ENCODE measurements at regions not wholly inside any gene's neighbourhood (a gene's known extent, or its start where the extent isn't known, plus 50 kb on each side); places are given as distances from the start of the nearest gene placed in this dataset.
A peak's percentile ranks its signal among the peaks of the same experiment; 100 is the strongest.
"Not testable (repeated sequence)": the region's sequence is repeated elsewhere in the genome, so short reads cannot be mapped to it uniquely, and the experiment has no call there.

DNA sequence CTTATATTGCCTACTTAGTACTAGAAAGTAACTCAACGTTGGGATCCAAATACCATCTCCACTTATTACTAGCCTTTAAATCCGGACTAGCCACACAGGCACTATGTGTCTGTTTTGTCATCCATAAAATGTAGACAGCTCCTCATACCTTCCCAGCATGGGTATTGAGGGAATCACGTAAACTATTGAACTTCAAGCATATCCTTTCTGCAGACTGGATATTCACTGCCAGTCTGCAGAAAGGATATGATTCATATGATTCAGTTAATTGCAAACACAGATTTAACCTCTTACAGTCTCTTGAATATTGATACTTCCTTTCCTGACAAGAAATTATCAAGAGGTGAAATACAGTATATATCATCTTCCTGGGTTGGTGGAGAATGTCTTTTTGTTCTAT is 186.0 kb downstream of the LEPR start:
- no peaks in the 10 kb centered on the region for H3K9me3 ChIP-seq (ENCODE audit: insufficient read depth, low read depth, low read length)
- H3K4me2 ChIP-seq (ENCODE audit: low read length) = no peak overlapping the region
- no peak overlapping the region for H3K9ac ChIP-seq (ENCODE audit: low read length)
- Mint-ChIP-seq H3K36me3 (ENCODE audit: low read depth, unreplicated experiment) (no peaks in the 10 kb centered on the region), H3K9me3 (ENCODE audit: unreplicated experiment) (no peaks in the 10 kb centered on the region), H3K27me3 (ENCODE audit: low read depth, unreplicated experiment) (no peaks in the 10 kb centered on the region), H3K27ac (ENCODE audit: unreplicated experiment) (no peak overlapping the region), H3K4me3 (ENCODE audit: unreplicated experiment) (no peak overlapping the region), H3K4me1 (ENCODE audit: low read depth, unreplicated experiment) (no peaks in the 10 kb centered on the region)
- no peaks in the 10 kb centered on the region for H3K27me3 ChIP-seq (ENCODE audit: insufficient read depth, low read length)
- H3K79me2 ChIP-seq (ENCODE audit: insufficient read depth, low read length) = no peaks in the 10 kb centered on the region
- TF ChIP-seq EZH2 (IDR thresholded peaks at IDR 0.05; ENCODE audit: insufficient read depth, low read length) = no peak
- TF ChIP-seq, protein P1, sequence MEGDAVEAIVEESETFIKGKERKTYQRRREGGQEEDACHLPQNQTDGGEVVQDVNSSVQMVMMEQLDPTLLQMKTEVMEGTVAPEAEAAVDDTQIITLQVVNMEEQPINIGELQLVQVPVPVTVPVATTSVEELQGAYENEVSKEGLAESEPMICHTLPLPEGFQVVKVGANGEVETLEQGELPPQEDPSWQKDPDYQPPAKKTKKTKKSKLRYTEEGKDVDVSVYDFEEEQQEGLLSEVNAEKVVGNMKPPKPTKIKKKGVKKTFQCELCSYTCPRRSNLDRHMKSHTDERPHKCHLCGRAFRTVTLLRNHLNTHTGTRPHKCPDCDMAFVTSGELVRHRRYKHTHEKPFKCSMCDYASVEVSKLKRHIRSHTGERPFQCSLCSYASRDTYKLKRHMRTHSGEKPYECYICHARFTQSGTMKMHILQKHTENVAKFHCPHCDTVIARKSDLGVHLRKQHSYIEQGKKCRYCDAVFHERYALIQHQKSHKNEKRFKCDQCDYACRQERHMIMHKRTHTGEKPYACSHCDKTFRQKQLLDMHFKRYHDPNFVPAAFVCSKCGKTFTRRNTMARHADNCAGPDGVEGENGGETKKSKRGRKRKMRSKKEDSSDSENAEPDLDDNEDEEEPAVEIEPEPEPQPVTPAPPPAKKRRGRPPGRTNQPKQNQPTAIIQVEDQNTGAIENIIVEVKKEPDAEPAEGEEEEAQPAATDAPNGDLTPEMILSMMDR (IDR thresholded peaks at IDR 0.05; ENCODE audit: insufficient read depth, low read depth, low read length) = no peak
- H3K36me3 ChIP-seq (ENCODE audit: insufficient read depth, low read length) = no peaks in the 10 kb centered on the region
- no peaks in the 10 kb centered on the region for H3K4me1 ChIP-seq (ENCODE audit: insufficient read depth, low read length)
- no peaks in the 10 kb centered on the region for H4K20me1 ChIP-seq (ENCODE audit: insufficient read depth, low read length)
- FAIRE-seq = no peak
- no peak overlapping the region for H3K4me3 ChIP-seq (ENCODE audit: insufficient read depth, low read depth, low read length)
- H2AFZ ChIP-seq (ENCODE audit: low read depth, low read length) = no peak overlapping the region
- DNase-seq (ENCODE audit: low read depth) = no peak
- H3K27ac ChIP-seq (ENCODE audit: low read depth, low read length) = no peak overlapping the region

DNA sequence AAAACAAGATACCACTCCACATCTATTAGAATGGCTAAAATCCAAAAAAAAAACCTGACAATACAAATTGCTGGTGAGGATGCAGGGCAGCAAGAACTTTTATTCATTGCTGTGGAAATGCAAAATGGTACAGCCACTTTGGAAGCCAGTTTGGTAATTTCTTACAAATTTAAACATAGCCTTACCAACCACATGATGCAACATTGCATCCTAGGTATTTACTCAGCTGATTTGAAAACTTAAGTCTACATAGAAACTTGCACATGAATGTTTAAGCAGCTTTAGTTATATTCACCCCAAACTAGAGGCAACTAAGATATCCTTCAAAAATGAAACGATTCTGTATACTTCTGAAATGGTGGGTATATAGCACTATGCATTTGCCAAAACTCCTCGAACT is 178.8 kb upstream of the PDE4B start:
- no peaks in the 10 kb centered on the region for H3K27me3 ChIP-seq (ENCODE audit: insufficient read depth, low read length)
- no peaks in the 10 kb centered on the region for H4K20me1 ChIP-seq (ENCODE audit: insufficient read depth, low read length)
- no peak overlapping the region for H3K4me2 ChIP-seq (ENCODE audit: low read length)
- H3K4me1 ChIP-seq (ENCODE audit: insufficient read depth, low read length) = no peaks in the 10 kb centered on the region
- no peaks in the 10 kb centered on the region for H3K79me2 ChIP-seq (ENCODE audit: insufficient read depth, low read length)
- Mint-ChIP-seq H3K27me3 (ENCODE audit: low read depth, unreplicated experiment) (no peaks in the 10 kb centered on the region), H3K9me3 (ENCODE audit: unreplicated experiment) (peaks cover 1% of the 10 kb centered on the region), H3K36me3 (ENCODE audit: low read depth, unreplicated experiment) (no peaks in the 10 kb centered on the region), H3K4me3 (ENCODE audit: unreplicated experiment) (no peak overlapping the region), H3K4me1 (ENCODE audit: low read depth, unreplicated experiment) (peaks cover 3% of the 10 kb centered on the region), H3K27ac (ENCODE audit: unreplicated experiment) (no peak overlapping the region)
- no peak overlapping the region for H3K9ac ChIP-seq (ENCODE audit: low read length)
- no peak overlapping the region for H3K27ac ChIP-seq (ENCODE audit: low read depth, low read length)
- TF ChIP-seq EZH2 (IDR thresholded peaks at IDR 0.05; ENCODE audit: insufficient read depth, low read length) = no peak
- TF ChIP-seq, protein P1 (IDR thresholded peaks at IDR 0.05; ENCODE audit: insufficient read depth, low read depth, low read length) = no peak
- H3K9me3 ChIP-seq (ENCODE audit: insufficient read depth, low read depth, low read length) = no peaks in the 10 kb centered on the region
- no peak for FAIRE-seq
- H3K4me3 ChIP-seq (ENCODE audit: insufficient read depth, low read depth, low read length) = no peak overlapping the region
- no peak for DNase-seq (ENCODE audit: low read depth)
- H3K36me3 ChIP-seq (ENCODE audit: insufficient read depth, low read length) = no peaks in the 10 kb centered on the region
- H2AFZ ChIP-seq (ENCODE audit: low read depth, low read length) = no peak overlapping the region

DNA sequence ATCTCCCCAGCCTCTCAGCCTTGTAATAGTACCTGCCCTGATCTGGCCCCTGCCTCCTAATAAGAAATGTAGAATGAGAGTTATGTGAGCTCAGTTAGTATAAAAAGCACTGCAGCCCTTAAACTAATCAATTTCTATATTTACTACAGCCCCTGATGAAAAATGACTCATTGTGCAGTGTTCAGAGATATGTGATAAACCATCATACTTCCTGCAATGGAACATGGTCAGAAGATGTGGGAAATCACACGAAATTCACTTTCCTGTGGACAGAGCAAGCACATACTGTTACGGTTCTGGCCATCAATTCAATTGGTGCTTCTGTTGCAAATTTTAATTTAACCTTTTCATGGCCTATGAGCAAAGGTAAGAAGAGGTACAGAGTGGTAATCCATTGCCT is 176.8 kb upstream of the PDE4B start:
- Histone ChIP-seq H3K4me1 (ENCODE audit: insufficient read depth, low read length) (no peaks in the 10 kb centered on the region), H3K27ac (ENCODE audit: low read depth, low read length) (no peak overlapping the region), H3K79me2 (ENCODE audit: insufficient read depth, low read length) (no peaks in the 10 kb centered on the region), H3K36me3 (ENCODE audit: insufficient read depth, low read length) (no peaks in the 10 kb centered on the region), H3K9me3 (ENCODE audit: insufficient read depth, low read depth, low read length) (no peaks in the 10 kb centered on the region), H3K4me2 (ENCODE audit: low read length) (no peak overlapping the region), H3K9ac (ENCODE audit: low read length) (no peak overlapping the region), H2AFZ (ENCODE audit: low read depth, low read length) (no peak overlapping the region), H4K20me1 (ENCODE audit: insufficient read depth, low read length) (no peaks in the 10 kb centered on the region), H3K4me3 (ENCODE audit: insufficient read depth, low read depth, low read length) (no peak overlapping the region), H3K27me3 (ENCODE audit: insufficient read depth, low read length) (no peaks in the 10 kb centered on the region)
- no peak for FAIRE-seq
- H3K27ac Mint-ChIP-seq (ENCODE audit: unreplicated experiment) = no peak overlapping the region
- DNase-seq (ENCODE audit: low read depth) = no peak
- peaks cover 1% of the 10 kb centered on the region for H3K9me3 Mint-ChIP-seq (ENCODE audit: unreplicated experiment)
- H3K36me3 Mint-ChIP-seq (ENCODE audit: low read depth, unreplicated experiment) = no peaks in the 10 kb centered on the region
- no peak overlapping the region for H3K4me3 Mint-ChIP-seq (ENCODE audit: unreplicated experiment)
- no peaks in the 10 kb centered on the region for H3K27me3 Mint-ChIP-seq (ENCODE audit: low read depth, unreplicated experiment)
- H3K4me1 Mint-ChIP-seq (ENCODE audit: low read depth, unreplicated experiment) = peaks cover 3% of the 10 kb centered on the region
- no peak for TF ChIP-seq EZH2 (IDR thresholded peaks at IDR 0.05; ENCODE audit: insufficient read depth, low read length)
- TF ChIP-seq, protein P1 (IDR thresholded peaks at IDR 0.05; ENCODE audit: insufficient read depth, low read depth, low read length) = no peak

DNA sequence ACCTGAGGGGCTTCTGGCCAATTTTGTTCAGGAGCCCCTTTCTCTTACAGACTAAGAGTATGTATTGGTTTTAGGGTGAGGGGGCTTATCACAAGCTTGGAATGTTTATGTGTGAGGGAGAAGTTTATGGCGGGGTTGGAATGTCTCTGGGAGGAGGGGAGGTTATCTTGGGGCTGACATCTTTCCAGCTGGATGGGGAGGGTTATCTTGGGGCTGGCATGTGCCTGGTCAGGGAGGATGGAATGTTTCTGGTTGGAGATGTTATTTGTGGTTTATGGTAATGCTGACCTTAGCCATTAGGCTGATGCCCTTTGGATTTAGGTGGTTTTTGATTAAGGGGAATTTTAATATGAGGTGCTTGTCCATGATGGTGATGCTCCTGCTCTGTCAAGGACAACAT is 171.0 kb upstream of the PDE4B start:
- H3K79me2 ChIP-seq (ENCODE audit: insufficient read depth, low read length); H3K9ac ChIP-seq (ENCODE audit: low read length); H3K27me3 Mint-ChIP-seq (ENCODE audit: low read depth, unreplicated experiment); H3K36me3 ChIP-seq (ENCODE audit: insufficient read depth, low read length); H4K20me1 ChIP-seq (ENCODE audit: insufficient read depth, low read length); H3K27ac Mint-ChIP-seq (ENCODE audit: unreplicated experiment); H3K4me1 ChIP-seq (ENCODE audit: insufficient read depth, low read length); H3K36me3 Mint-ChIP-seq (ENCODE audit: low read depth, unreplicated experiment); H2AFZ ChIP-seq (ENCODE audit: low read depth, low read length); H3K4me3 Mint-ChIP-seq (ENCODE audit: unreplicated experiment); H3K27ac ChIP-seq (ENCODE audit: low read depth, low read length); H3K4me2 ChIP-seq (ENCODE audit: low read length); H3K27me3 ChIP-seq (ENCODE audit: insufficient read depth, low read length); H3K4me3 ChIP-seq (ENCODE audit: insufficient read depth, low read depth, low read length); FAIRE-seq; H3K9me3 ChIP-seq (ENCODE audit: insufficient read depth, low read depth, low read length); H3K9me3 Mint-ChIP-seq (ENCODE audit: unreplicated experiment): not testable (repeated sequence)
- peak; percentile 16 for DNase-seq (ENCODE audit: low read depth)
- peaks cover 19% of the 10 kb centered on the region for H3K4me1 Mint-ChIP-seq (ENCODE audit: low read depth, unreplicated experiment)

Measured in astrocyte (in vitro differentiated cells and primary cell).